ENCODE measurements at regions not wholly inside any gene's neighbourhood (a gene's known extent, or its start where the extent isn't known, plus 50 kb on each side); places are given as distances from the start of the nearest gene placed in this dataset.

DNA sequence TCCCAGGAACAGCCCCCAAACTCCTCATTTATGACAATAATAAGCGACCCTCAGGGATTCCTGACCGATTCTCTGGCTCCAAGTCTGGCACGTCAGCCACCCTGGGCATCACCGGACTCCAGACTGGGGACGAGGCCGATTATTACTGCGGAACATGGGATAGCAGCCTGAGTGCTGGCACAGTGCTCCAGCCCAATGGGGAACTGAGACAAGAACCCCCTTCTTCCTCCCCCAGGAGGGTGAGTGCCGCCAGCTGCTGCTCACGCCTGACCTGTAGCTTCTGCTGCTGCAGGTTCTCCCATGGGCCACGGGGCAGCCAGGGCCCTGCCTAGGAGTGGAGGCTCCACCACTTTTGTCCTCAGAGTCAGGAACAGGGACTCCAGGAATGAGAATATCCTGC is 78.2 kb downstream of the VPREB1 start:
- no peak overlapping the region for H2BK15ac ChIP-seq (ENCODE audit: low read depth, low read length)
- H3K36me3 ChIP-seq (ENCODE audit: control insufficient read depth, insufficient read depth, low read length) = peaks cover 15% of the 10 kb centered on the region
- ATAC-seq (ENCODE audit: low read depth) = no peak
- no peak overlapping the region for H4K8ac ChIP-seq (ENCODE audit: low read depth in 2 of 2, low read length in 2 of 2)
- H3K14ac ChIP-seq (replicated peaks; ENCODE audit: low read depth, low read length) = no peak overlapping the region
- dilution Hi-C loops (cut with HindIII; ENCODE audit: low sequenced_read_pairs, unreplicated experiment) (no loop called here), intact Hi-C loops (cut with micrococcal nuclease) (loop anchor here (10.0 kb wide), 1 partner anchor 118 kb away; no protein-coding TSS in a partner anchor), in situ Hi-C loops (cut with MboI; ENCODE audit: low sequenced_read_pairs) (no loop called here)
- no peaks in the 10 kb centered on the region for H3K4me1 ChIP-seq (ENCODE audit: control insufficient read depth, insufficient read depth, low read length)
- H3K4ac ChIP-seq (ENCODE audit: low read depth, low read length) = no peak overlapping the region
- no peak overlapping the region for H3K23ac ChIP-seq (ENCODE audit: low read depth, low read length)
- POLR2A ChIA-PET (ENCODE audit: unreplicated experiment) = no interaction called here
- peaks cover 2% of the 10 kb centered on the region; the same call in 1 of the 2 replicates for H4K20me1 ChIP-seq (ENCODE audit: insufficient read depth, low read length)
- TF ChIP-seq RCOR1 (IDR thresholded peaks at IDR 0.05; ENCODE audit: insufficient replicate concordance, low read length) = no peak
- TF ChIP-seq MAZ (IDR thresholded peaks at IDR 0.05; ENCODE audit: borderline replicate concordance, low read depth, low read length) = no peak
- TF ChIP-seq CEBPB (IDR thresholded peaks at IDR 0.05; ENCODE audit: low read depth, low read length) = no peak
- TF ChIP-seq MXI1 (IDR thresholded peaks at IDR 0.05; ENCODE audit: borderline replicate concordance, low read depth, low read length) = no peak
- TF ChIP-seq, protein P1, sequence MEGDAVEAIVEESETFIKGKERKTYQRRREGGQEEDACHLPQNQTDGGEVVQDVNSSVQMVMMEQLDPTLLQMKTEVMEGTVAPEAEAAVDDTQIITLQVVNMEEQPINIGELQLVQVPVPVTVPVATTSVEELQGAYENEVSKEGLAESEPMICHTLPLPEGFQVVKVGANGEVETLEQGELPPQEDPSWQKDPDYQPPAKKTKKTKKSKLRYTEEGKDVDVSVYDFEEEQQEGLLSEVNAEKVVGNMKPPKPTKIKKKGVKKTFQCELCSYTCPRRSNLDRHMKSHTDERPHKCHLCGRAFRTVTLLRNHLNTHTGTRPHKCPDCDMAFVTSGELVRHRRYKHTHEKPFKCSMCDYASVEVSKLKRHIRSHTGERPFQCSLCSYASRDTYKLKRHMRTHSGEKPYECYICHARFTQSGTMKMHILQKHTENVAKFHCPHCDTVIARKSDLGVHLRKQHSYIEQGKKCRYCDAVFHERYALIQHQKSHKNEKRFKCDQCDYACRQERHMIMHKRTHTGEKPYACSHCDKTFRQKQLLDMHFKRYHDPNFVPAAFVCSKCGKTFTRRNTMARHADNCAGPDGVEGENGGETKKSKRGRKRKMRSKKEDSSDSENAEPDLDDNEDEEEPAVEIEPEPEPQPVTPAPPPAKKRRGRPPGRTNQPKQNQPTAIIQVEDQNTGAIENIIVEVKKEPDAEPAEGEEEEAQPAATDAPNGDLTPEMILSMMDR (conservative IDR thresholded peaks at IDR 0.05; ENCODE audit: low read depth, low read length) = no peak
- TF ChIP-seq, protein P2, sequence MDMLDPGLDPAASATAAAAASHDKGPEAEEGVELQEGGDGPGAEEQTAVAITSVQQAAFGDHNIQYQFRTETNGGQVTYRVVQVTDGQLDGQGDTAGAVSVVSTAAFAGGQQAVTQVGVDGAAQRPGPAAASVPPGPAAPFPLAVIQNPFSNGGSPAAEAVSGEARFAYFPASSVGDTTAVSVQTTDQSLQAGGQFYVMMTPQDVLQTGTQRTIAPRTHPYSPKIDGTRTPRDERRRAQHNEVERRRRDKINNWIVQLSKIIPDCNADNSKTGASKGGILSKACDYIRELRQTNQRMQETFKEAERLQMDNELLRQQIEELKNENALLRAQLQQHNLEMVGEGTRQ (IDR thresholded peaks at IDR 0.05; ENCODE audit: low read depth, low read length) = no peak
- TF ChIP-seq BHLHE40 (IDR thresholded peaks at IDR 0.05; ENCODE audit: low read depth, low read length) = no peak
- TF ChIP-seq RFX5 (IDR thresholded peaks at IDR 0.05; ENCODE audit: low read depth, low read length) = no peak
- TF ChIP-seq MAFK (IDR thresholded peaks at IDR 0.05; ENCODE audit: low read depth, low read length) = no peak
- TF ChIP-seq CHD1 (IDR thresholded peaks at IDR 0.05; ENCODE audit: low read depth, low read length) = no peak
- TF ChIP-seq SMC3 (IDR thresholded peaks at IDR 0.05; ENCODE audit: low read depth, low read length) = no peak
- no peak for TF ChIP-seq FOS (IDR thresholded peaks at IDR 0.05; ENCODE audit: low read depth, low read length)
- no peak for TF ChIP-seq POLR2A (IDR thresholded peaks at IDR 0.05; ENCODE audit: low read depth, low read length)
- TF ChIP-seq, protein P3, sequence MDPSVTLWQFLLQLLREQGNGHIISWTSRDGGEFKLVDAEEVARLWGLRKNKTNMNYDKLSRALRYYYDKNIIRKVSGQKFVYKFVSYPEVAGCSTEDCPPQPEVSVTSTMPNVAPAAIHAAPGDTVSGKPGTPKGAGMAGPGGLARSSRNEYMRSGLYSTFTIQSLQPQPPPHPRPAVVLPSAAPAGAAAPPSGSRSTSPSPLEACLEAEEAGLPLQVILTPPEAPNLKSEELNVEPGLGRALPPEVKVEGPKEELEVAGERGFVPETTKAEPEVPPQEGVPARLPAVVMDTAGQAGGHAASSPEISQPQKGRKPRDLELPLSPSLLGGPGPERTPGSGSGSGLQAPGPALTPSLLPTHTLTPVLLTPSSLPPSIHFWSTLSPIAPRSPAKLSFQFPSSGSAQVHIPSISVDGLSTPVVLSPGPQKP (IDR thresholded peaks at IDR 0.05; ENCODE audit: borderline replicate concordance, low read depth, low read length) = no peak
- no peak for TF ChIP-seq NFE2L2 (IDR thresholded peaks at IDR 0.05; ENCODE audit: low read depth, low read length)
- TF ChIP-seq RAD21 (IDR thresholded peaks at IDR 0.05; ENCODE audit: low read length) = no peak
- H2AFZ ChIP-seq (replicated peaks; ENCODE audit: low read length, poor library complexity) = no peak overlapping the region
- no peak overlapping the region for H3K27ac ChIP-seq (ENCODE audit: insufficient read depth, low read length)
- no peak overlapping the region for H2BK5ac ChIP-seq (ENCODE audit: low read depth, low read length, poor library complexity, severe bottlenecking)
- H3K4me3 ChIP-seq (ENCODE audit: insufficient read depth, low read depth, low read length) = no peak overlapping the region
- H2AK5ac ChIP-seq (ENCODE audit: low read depth, low read length) = no peak overlapping the region
- peaks cover 2% of the 10 kb centered on the region; the same call in 1 of the 2 replicates for H3K27me3 ChIP-seq (ENCODE audit: control insufficient read depth, insufficient read depth, low read length)
- WGBS, 2 experiments (ENCODE audit: extremely low coverage in 2 of 2, insufficient read length in 1 of 2) = 95% methylated on average over 4 of the region's 10 CpGs; no CpG with 5 or more reads in 1 of the 2 experiments
- DNase-seq = no peak
- no peak overlapping the region for H3K4me2 ChIP-seq (ENCODE audit: low read depth, low read length)
- no peak overlapping the region for H3K9ac ChIP-seq (ENCODE audit: low read depth, low read length)
- no peak overlapping the region for H2BK120ac ChIP-seq (ENCODE audit: low read depth, low read length)
- H3K56ac ChIP-seq (ENCODE audit: extremely low read depth, insufficient read depth, low read length) = no peak overlapping the region
- H2AK9ac ChIP-seq (replicated peaks; ENCODE audit: low read depth, low read length, poor library complexity) = no peak overlapping the region
- H3K9me3 ChIP-seq (ENCODE audit: control insufficient read depth, insufficient read depth, low read length) = no peaks in the 10 kb centered on the region
- no peak overlapping the region for H2BK20ac ChIP-seq (ENCODE audit: low read depth, low read length)
- H3K9me1 ChIP-seq (ENCODE audit: insufficient read depth, low read length) = peaks cover 4% of the 10 kb centered on the region
- CTCF ChIA-PET = no interaction called here
- H4K5ac ChIP-seq (ENCODE audit: low read depth, low read length) = no peak overlapping the region
- no peak overlapping the region for H3K18ac ChIP-seq (ENCODE audit: low read depth, low read length)
- H4K91ac ChIP-seq (ENCODE audit: insufficient read depth, low read depth, low read length) = no peak overlapping the region
- no peaks in the 10 kb centered on the region for H3K79me1 ChIP-seq (ENCODE audit: low read depth in 1 of 2, low read length in 2 of 2)
- no TSS peak for BruUV-seq (replicated peaks)

Data from IMR-90 (cell line).